Stimulated activated CD8-positive, alpha-beta memory T cell treated with anti-CD3 and anti-CD28 coated beads, Interleukin-2, amount 100 ng/mL, for 48 hours (primary cell): ENCODE measurements at regions not wholly inside any gene's neighbourhood (a gene's known extent, or its start where the extent isn't known, plus 50 kb on each side); places are given as distances from the start of the nearest gene placed in this dataset.
"Not testable (repeated sequence)": the region's sequence is repeated elsewhere in the genome, so short reads cannot be mapped to it uniquely, and the experiment has no call there.

ENCODE experiments used
- DNase-seq, 2 donors: peaks; one replicate each; pipeline ENCODE4 v3.0.0-alpha.2; 2020; ENCODE audit warnings: low read depth in 2 of 2

DNA sequence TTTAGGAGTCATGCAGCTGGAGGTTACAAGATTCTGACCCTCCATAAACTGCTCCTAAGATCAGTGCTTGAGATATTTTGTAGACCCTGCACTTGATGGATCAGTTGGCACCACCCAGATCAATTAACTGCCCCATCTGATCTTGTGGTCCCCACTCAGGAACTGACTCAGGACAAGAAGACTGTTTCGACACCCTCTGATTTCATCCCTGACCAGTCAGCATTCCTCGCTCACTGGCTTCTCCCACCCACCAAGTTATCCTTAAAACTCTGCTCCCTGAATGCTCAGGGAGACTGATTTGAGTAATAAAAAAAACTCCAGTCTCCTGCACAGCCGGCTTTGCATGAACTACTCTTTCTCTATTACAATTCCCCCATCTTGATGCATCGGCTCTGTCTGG lies 360.2 kb downstream of the GALC start:
- no peak for DNase-seq

DNA sequence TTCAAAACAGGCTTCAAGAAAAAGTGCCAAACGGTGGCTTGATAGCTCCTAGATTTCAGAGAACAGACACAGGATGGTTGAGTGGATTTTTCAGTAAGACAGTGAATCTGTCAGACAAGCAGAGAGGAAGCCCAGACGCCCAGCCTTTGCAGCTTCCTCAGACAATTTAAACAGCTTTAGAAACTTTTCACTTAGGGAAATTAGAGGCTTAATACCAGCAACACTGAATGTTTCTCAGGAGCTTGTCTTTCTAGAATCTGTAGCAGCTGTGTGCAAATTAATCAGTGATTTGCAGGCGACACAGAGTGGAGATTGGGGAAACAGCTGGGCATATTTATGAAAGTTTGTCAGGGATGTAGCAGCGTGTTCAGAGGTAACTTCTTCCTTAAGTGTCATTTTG lies 362.1 kb downstream of the GALC start:
- no peak for DNase-seq

DNA sequence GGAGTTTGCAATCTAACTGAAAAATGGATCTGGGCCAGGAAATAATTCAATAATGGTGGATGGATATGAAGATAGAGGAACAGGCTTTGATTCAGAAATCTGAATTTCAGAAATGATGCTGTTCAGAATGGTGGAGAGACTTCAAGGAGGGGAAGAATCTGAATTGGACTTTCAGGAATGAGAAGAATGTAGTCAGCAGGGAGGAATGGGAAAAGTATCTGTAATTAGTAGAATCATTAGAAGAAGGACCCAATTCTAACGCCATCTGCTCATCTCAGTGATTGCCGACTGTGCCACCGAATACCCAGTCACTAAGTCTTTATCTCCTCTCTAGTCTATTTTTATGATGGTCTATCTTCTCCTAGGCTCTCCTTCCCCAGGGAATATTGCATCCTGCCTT lies 363.2 kb downstream of the GALC start:
- DNase-seq = no peak

DNA sequence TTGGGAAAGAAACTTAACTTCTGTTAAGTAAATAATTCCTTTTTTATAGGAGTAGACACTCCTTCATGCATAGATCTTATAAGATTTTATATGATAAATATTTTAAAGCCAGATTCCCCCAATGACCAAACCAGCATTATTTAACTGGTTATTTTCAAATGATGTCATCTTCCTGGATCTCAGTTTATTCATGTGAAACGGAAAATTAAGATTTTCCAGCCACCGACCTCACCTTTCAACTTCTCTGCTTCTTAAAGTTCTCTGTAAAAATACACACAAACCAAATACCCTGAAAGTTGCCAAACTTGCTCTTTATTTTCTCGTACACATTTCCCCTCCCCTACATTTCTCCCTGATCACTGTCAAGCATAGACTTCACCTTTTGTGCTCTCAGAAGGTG lies 364.2 kb downstream of the GALC start:
- no peak for DNase-seq

DNA sequence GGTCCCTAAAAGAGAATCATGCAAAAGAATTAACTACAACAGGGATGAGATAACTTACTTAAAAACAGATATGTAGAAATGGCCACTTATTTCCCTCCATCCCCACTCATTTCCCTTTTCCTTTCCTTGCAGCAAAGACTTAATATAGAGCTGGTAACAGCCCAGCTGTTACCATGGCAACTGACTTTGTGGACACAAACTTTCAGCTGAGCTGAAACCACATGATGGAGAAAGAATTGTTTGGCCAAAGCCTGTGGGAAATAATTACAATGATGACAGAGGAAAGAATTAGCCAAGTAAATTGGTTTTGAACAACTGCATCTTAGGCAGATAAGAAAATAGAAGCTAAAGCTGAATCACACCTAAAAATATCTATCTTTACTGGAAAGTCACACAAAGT lies 364.9 kb downstream of the GALC start:
- no peak for DNase-seq

DNA sequence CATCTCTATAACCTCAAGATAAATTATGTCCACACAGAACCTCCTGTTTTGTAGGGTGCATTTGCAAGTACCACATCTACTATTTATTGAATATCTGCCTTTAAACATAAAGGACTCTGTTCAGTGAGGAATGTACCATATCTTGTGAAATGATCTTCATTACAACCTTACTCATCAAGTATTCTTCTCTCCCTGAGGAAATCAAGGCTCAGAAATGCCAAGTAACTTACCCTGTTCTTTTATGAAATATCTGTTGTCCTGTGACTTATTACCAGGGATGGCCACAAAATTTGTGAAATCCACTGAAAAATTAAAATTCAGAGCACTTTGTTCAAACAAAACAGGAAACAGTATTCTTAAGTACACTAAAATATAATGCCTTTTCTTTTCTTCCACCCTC lies 366.7 kb downstream of the GALC start:
- DNase-seq = no peak

DNA sequence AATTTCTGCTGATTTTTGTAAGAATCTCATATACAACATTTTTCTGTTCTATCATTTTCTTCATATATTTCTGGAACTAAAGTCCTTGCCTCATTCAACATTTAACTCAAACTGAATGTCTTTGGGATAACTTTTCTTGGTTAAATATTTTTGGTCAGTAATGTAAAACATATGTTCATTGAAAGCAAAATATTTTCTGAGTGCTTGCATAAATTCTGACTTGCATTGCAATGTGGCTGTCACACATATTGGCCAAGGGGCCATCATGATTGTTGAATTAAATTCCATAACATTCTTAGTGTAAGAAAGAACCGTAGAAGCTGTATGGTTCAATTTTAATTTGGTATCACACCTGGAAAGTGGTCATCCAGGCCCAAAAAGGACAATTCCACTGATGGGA lies 369.4 kb downstream of the GALC start:
- DNase-seq = no peak

DNA sequence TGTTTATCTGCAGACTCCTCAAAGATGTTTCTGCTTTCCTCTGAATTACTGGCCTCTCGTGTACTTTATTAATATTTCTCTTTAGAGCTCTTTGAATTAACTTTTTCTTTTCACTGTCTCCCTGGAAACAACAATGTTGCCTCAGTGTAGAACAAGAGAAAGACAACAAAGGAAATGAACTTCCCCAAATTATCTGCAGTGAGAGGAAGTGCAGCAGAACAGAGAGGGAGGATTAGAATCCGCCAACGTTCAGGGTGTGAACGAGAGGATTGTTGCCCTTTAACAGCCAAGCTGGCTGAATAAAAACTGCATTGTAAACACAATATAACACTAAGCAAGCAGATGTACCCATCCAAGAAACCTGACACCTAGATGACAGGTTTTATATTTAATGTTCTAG lies 375.9 kb downstream of the GALC start:
- no peak for DNase-seq

DNA sequence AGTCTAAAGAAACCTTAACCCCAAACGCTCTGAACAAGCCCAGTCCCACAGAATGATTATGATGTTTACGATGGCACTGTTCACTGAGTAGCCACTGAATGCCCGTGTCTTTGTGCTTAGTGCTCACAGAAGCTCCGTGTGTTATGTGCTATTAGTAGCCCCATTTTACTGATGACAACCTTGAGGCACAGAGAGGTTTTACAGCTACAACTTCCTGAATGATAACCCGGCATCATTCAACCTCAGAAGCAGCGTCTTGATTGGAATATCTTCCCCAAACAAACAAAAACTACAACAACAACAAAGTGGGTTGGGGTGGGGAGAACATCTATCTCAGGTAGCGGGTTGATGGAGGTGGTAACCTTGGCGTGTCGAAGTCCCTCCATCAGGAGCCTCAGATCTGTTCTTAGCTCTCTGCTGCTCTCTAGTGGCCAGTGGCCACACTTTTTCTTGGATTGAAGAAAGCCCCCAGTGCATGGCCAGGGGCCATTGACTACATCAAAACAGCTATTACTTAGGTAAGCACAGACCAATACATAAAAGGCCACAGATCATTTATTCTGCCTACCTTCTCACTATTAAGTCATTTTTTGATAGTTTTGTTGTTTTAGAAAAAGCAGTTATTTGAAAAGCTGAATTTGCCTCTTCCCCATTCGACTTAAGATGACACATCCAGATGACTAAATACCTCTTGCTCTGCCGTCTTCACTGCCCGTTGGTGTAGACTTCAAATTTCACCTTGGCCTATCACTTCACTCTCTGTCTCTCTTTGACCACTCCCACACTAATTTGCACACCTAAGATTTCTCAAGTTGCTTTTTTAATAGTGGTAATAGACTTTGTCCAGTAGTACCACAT lies 376.9 kb downstream of the GALC start:
- peak; percentile 16 to 28 for DNase-seq

DNA sequence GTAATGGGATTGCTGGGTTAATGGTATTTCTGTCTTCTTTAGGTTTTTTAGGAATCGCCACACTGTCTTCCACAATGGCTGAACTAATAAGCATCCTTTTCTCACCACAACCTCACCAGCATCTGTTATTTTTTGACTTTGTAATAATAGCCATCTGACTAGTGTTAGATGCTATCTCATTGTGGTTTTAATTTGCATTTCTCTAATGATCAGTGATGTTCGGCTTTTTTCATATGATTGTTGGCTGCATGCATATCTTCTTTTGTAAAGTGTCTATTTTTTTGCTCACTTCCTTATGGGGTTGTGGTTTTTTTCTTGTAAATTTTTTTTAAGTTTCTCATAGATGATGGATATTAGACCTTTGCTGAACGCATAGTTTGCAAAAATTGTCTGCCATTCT lies 377.9 kb downstream of the GALC start:
- no peak for DNase-seq

DNA sequence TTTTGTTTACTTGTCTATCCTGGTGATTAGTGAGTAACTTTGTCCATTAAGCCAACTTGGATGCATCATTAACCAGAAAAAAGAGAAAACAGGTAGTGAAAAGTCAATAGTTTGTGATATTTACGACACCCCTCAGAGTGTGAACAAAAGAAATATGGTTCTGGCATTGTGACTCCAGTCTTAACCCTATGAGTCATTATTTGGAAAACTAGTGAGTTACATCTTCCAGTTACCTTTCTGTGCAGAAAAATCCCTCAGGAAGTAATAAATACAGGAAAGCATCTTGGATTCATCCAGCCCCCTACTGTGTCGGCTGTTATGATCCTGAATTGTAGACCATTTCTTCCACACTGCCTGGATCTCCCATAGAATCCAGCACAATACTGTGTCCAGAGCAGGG lies 379.1 kb downstream of the GALC start:
- no peak for DNase-seq

DNA sequence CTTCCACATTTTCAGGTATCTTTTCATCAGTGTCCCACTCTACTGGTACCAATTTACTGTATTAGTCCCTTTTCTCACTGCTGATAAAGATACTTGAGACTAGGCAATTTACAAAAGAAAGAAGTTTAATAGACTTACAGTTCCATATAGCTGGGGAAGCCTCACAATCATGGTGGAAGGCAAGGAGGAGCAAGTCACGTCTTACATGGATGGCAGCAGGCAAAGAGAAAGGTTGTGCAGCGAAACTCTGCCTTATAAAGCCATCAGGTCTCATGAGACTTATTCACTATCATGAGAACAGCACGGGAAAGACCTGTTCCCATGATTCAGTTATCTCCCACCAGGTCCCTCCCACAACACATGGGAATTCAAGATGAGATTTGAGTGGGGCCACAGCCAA lies 385.9 kb downstream of the GALC start:
- DNase-seq = not testable (repeated sequence)

DNA sequence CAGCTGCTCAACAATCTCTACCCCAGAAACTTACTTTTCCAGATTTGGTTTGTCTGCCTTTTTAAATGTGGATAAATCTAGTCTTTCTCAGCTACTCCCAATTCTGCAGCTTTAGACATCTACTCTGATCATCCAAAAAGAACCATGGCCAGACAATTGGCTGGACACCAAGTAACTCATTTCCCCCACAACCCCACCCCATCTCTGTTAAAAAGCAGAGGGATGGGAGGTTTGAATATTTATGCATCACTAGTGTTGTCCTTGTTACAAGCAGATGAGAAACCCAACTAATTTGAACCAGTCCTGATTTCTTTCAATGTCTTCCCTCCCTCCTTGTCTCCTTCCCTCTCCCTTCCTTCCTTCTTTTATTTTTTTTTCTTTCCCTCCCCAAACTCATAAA lies 391.9 kb downstream of the GALC start:
- DNase-seq = no peak

DNA sequence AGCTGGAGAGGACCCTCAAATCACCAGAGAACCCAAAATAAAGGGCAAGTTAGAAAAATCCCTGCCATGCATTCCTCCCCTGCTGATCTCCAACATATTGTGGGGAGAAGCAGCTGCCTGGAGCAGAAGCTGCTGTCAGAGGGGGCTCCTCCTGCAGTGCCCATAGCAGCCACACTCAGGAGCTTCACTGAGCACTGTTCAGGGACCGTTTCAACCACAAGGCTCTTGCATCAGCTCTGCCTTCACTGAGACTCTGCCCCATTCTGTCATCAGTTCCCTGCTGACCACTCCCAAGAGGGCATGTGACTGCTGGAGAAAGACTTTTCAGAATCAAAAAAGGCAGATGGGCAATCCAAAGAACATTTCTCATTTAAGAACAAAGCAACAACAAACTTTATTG lies 392.7 kb downstream of the GALC start:
- no peak for DNase-seq

DNA sequence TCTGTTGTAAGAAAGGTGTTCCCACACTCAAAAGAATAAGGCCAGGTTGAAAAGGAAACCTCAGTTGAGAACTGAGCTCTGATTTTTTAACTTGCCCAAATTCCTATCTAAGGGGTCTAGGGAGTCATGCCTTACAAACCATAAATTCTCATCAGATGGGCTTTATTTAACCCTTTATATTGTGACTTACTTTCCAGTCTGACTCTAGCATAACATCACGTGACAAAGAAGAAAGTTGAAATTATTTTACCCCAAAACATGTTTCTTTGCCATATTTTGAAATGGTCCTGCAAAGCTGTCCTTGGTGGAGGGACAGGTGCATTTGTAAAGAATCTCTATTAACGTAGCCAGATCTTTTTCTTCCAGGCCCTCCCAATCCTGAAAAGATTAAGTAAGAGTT lies 411.7 kb downstream of the GALC start:
- DNase-seq = no peak

DNA sequence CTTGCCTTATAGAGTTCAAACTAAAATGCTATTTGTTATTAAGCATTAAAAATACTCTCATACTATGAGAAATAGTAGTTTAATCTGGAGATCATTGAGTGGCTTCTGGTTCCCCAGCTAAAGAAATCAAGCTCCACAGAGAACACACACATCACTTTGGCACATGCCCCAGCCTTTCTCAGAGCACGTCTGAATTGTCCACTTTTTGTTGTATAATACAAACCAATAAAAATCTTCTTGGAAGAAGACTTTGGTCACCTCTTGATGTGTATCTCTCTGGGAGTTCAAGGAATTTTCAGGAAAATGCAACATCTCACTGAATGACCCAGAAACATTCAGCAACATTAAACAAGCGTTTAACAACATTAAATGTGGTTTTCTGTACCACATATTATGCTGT lies 413.9 kb downstream of the GALC start:
- DNase-seq = no peak

DNA sequence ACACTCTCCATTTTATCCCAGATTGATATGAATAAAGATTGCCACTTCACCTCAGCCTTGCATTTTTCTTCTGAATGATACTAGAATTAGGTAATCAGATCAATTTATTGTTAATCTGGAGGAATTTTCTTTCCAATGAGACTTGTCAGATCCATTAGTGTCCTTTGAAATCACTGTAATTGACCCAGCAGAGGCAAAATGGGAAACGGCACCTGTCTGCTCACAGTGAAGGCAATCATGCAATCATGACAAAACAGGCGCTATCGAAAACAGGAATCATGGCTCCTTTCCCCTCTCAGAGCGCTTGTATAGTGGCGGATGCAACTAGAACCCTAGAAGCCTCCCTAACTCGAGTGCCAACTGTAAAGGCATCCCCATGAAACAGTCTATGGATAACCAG lies 417.6 kb downstream of the GALC start:
- no peak for DNase-seq

DNA sequence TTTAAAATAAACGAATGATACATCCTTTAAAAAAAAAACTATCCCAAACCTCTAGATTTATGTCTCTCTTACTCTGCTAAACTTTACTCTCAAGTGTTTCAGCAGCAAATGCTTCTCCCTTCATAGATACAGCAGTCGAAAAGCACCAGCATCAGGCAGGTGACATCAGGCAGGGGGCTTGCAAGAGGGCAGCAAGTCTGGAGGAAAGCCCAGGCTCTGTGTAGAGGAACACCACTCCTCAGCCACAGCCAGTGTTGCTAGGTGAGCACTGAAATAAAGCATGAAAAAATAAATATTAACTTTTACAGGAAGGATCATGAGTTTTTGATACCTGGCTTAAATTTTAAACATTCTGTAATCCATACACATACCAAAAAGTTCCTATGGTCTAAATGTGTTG lies 419.4 kb downstream of the GALC start:
- no peak for DNase-seq

DNA sequence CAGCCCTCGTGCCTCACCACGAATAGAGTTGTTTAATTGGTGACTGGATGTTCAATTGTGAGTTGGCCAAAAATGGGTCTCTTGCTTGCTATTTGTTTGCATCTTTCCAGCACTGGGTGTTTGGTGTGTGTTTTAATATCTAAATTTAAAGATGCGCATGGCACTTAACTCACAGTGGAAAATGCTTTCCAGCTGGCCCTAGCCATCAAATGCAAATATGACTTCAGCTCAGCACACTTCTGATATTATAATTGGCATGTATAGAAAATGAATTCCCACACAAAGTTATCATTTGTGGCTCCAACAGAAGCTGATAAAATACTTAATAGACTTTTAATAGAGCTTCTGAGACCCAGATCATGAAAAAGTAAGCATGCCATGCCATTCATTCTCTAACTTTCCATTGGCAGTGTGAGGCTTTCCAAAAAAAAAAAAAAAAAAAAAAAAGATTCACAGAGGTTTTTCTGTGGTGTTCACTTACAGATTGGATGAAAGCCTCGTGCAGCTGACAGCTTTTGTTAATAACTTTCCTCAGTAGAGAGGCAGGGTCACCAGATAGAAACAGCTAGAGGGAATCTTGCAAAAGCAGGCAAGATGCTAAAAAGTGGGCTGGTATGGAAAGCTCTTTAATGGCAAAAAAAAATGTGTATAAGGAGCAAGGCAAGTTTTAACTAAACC lies 425.2 kb downstream of the GALC start:
- no peak for DNase-seq

DNA sequence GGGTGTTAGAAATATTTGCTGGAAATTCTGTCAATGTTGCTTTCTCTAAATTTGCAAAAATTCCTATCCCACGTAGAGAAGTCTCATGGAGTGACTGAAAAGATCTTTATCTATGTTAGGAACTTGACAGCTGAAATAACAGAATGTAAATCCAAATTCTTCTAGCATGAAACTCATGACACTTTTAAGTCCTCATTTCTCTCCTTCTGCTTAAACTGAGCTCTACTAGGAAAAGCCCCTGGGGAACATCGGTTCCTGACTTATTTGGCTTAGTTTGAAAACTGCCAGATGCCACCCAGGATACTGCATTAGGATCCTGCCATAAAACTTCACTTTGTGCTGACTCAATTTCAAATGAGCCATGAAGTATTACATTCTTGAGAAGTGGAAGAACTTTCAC lies 426.0 kb downstream of the GALC start:
- DNase-seq = no peak

DNA sequence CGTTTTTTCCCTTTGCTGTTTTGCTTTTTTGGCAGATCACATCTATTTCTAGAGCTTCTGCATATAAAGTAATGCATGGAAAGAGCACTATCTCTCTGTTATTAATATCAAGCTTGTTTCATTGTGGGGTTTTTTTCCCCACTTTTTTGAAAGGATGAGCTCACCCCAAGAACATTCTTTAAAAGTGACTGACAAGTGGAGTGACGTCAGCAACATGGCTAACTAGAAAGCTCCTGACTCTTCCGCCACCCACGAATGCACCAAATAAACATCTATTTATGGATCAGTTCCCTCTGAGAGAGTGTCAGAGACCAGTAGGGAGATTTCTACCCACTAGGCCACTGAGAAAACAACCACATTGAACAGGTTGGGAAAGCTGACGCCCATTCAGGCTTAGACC lies 445.4 kb downstream of the GALC start:
- DNase-seq = no peak

DNA sequence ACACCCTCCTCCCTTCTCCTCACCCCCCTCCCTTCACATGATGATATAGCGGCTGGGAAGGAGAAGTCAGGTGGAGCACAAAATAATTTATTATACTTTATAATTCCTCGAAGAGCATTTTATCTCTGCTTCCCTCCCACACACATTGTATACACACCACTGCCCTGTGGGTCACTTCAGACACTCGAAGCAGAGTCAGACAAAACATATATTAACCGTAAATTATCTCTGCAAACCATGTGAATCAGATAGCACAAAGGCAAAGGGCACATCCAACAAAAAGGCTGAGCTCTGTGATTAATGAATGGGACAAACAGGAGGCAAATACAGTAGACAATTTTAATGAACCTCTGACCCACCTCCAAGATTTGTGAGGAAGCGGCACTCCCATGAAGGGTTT lies 450.7 kb downstream of the GALC start:
- DNase-seq = no peak

DNA sequence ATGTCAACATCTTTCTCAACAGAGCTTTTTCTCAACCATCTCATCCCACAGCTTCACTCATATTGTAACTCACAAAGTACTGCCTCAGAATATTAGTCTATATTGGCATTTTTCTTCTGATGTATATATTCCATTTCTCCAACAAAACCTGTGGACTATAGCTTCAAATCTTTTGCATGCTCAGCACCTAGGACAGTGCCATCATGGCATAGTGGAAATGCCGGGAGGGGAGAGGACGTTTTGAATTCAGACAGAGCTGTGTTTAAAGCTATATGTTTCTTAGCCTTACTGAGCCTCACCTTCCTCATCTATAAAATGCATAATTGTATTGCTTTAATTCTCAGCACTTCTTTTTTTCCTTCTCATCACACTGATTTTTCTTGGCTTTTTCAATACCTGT lies 452.6 kb downstream of the GALC start:
- no peak for DNase-seq

DNA sequence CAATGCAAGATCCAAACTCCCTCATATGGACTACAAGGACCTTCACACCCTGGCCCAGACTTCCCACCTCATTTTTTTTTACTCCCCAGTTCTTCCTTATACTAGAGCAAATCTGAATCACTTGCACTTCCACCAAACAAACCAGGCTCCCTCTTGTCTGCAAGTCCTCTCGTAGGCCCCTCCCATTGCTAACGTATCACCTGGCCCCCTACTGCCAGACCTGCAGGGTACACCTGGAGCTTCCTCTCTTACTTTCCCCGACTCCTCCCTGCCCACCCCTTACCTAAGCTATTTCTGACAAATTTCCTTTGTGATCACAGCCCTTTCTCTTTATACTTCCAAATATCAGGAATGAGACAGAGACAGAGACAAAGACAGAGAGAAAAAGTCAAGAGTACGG lies 463.9 kb downstream of the GALC start:
- no peak for DNase-seq
